ENCODE measurements at regions not wholly inside any gene's neighbourhood (a gene's known extent, or its start where the extent isn't known, plus 50 kb on each side); places are given as distances from the start of the nearest gene placed in this dataset.
A peak's percentile ranks its signal among the peaks of the same experiment; 100 is the strongest.

DNA sequence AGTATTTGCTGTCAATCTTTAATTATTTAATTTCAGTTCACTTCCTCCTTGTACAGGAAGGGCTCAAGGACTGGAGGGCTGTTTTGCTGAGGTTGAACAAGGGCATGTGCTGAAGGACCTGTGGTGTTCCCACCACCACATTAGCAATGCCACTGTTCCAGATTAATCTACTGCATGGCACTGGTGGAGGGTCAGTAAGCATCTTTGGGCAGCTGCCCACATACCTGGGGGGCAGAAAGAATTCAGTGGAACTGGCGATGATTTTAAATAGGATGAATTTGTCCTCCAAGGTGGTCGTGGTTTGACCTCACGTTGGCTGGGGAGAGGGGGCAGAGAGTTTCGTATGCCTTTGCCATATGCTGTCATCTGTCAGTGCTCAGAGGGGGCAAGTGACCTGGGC lies 244.8 kb downstream of the TLE3 start:
- TF ChIP-seq CTCF (conservative IDR thresholded peaks at IDR 0.05; ENCODE audit: control insufficient read depth, insufficient read depth, low read depth, low read length): no peak
- H3K4me3 ChIP-seq (ENCODE audit: control insufficient read depth, low read depth, low read length): no peak overlapping the region
- no peak for DNase-seq (ENCODE audit: low read depth)

DNA sequence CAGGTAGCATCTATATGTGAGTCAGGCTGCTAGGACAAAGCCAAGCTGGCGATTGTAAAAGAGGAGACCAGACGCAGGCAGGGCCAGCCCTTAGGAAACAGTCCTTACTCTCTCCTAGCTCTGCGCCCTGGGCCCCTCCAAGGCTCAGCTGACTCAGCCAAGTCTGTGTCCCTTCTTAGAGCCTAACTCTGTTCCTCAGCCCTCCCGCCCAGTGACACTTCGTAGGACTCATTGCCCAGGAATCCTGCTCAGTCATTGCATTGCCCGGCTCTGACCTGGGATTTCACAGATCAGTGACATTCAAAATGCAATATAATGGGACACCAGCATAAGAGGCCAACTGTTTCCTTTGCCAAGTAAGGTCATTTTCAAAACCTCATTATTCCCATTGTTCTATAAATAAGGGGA lies 244.2 kb downstream of the TLE3 start:
- TF ChIP-seq CTCF (conservative IDR thresholded peaks at IDR 0.05; ENCODE audit: control insufficient read depth, insufficient read depth, low read depth, low read length): no peak
- no peak overlapping the region for H3K4me3 ChIP-seq (ENCODE audit: control insufficient read depth, low read depth, low read length)
- DNase-seq (ENCODE audit: low read depth): peak; percentile 45

DNA sequence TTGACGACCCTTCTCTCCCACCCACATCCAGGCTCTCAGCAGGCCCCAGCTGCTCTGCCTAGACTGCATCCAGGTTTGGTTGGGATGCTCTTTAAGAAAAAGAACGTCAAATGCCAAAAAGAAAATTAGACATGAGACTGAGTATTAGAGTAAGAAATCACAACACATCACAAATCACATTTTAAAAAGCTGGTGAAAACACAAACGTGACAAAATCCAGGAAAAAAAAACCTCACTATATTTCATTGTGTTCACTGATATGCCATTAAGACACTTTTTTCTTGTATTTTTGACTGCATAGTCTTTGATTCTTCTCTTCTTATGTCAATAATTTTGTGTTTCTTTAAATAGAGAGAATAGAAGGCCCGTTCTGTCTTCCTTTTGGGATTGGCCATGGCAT lies 243.7 kb downstream of the TLE3 start:
- H3K4me3 ChIP-seq (ENCODE audit: control insufficient read depth, low read depth, low read length): no peak overlapping the region
- DNase-seq (ENCODE audit: low read depth): no peak
- no peak for TF ChIP-seq CTCF (conservative IDR thresholded peaks at IDR 0.05; ENCODE audit: control insufficient read depth, insufficient read depth, low read depth, low read length)

GRCh38 chr15:69854521-69855181 lies 243.1 kb downstream of the TLE3 start:
- H3K4me3 ChIP-seq (ENCODE audit: control insufficient read depth, low read depth, low read length): no peak overlapping the region
- peak; percentile 24 for DNase-seq (ENCODE audit: low read depth)
- TF ChIP-seq CTCF (conservative IDR thresholded peaks at IDR 0.05; ENCODE audit: control insufficient read depth, insufficient read depth, low read depth, low read length): no peak

DNA sequence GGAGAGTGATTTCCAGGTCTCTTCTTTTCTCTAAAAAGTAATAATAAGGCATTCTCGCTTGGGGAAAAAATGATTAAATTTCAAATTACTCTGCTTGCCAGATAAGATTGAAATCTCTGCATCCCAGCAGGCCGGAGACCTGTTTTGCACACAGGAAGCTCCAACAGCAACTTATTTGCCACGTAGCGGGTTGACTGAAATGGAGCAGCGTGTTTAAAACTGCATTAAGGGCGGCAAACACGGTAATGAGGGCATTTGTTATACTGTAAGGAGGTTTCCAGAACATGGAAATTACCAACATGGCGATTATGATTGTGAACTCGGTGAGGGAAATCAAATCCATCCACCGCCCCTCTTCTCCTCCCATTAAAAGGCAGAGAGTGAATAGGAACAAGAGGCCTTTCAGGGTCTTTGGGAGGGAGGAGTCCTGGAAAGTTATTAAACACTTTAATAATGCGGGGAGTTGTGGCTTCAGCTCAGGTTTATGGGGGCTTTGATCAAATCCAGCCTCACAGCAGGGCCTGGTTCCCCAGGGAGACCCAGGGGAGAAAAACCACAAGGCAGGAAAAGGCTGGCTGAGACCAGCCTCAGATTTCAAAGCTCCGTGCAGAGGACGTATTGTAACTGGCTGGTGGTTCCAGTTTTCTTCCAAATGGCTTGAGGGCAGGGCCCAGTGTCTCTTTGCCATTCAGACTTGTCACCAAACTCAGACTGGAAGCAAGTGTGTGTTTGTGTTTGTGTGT lies 242.3 kb downstream of the TLE3 start:
- no peak for DNase-seq (ENCODE audit: low read depth)
- H3K4me3 ChIP-seq (ENCODE audit: control insufficient read depth, low read depth, low read length): no peak overlapping the region
- TF ChIP-seq CTCF (conservative IDR thresholded peaks at IDR 0.05; ENCODE audit: control insufficient read depth, insufficient read depth, low read depth, low read length): no peak

DNA sequence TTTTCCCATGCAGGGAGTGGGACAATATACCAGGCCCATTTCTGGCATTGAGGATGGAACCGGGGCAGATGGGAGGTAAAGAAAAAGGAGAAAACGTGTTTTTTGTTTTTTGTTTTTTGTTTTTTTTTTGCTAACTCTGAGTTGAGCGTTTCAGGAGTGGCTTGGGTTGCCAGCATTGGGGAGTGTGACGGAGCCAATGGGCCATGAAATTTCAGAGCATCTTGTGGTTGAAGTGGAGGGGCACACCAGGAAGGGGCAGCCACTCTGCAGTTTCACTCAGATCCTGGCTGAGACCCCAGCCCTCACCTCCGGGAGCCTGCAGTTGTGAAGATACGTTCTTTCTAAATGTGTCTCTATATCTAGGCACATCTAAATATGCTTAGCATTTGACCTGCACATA lies 240.5 kb downstream of the TLE3 start:
- DNase-seq (ENCODE audit: low read depth): no peak
- no peak overlapping the region for H3K4me3 ChIP-seq (ENCODE audit: control insufficient read depth, low read depth, low read length)
- TF ChIP-seq CTCF (conservative IDR thresholded peaks at IDR 0.05; ENCODE audit: control insufficient read depth, insufficient read depth, low read depth, low read length): no peak

Measured in fibroblast of mammary gland (primary cell).